ENCODE measurements at regions not wholly inside any gene's neighbourhood (a gene's known extent, or its start where the extent isn't known, plus 50 kb on each side); places are given as distances from the start of the nearest gene placed in this dataset.
"Not testable (repeated sequence)": the region's sequence is repeated elsewhere in the genome, so short reads cannot be mapped to it uniquely, and the experiment has no call there.

GRCh38 chr2:89985650-89986049 lies 1294.2 kb downstream of the RPIA start:
- H3K9me1 ChIP-seq (ENCODE audit: insufficient read depth, low read length); H4K91ac ChIP-seq (ENCODE audit: insufficient read depth, low read depth, low read length); H3K14ac ChIP-seq (replicated peaks; ENCODE audit: low read depth, low read length); ATAC-seq (ENCODE audit: low read depth); H3K9me3 ChIP-seq (ENCODE audit: control insufficient read depth, insufficient read depth, low read length); CTCF ChIA-PET; H3K27me3 ChIP-seq (ENCODE audit: control insufficient read depth, insufficient read depth, low read length); H2BK5ac ChIP-seq (ENCODE audit: low read depth, low read length, poor library complexity, severe bottlenecking); H3K27ac ChIP-seq (ENCODE audit: insufficient read depth, low read length); H3K9ac ChIP-seq (ENCODE audit: low read depth, low read length); POLR2A ChIA-PET (ENCODE audit: unreplicated experiment); H3K4me2 ChIP-seq (ENCODE audit: low read depth, low read length); H2AK9ac ChIP-seq (replicated peaks; ENCODE audit: low read depth, low read length, poor library complexity); H4K20me1 ChIP-seq (ENCODE audit: insufficient read depth, low read length); H3K56ac ChIP-seq (ENCODE audit: extremely low read depth, insufficient read depth, low read length); H4K5ac ChIP-seq (ENCODE audit: low read depth, low read length); H2BK120ac ChIP-seq (ENCODE audit: low read depth, low read length); H2BK20ac ChIP-seq (ENCODE audit: low read depth, low read length); in situ Hi-C loops (cut with MboI; ENCODE audit: low sequenced_read_pairs); H3K23ac ChIP-seq (ENCODE audit: low read depth, low read length); H3K4me1 ChIP-seq (ENCODE audit: control insufficient read depth, insufficient read depth, low read length); H2AFZ ChIP-seq (replicated peaks; ENCODE audit: low read length, poor library complexity); H2BK15ac ChIP-seq (ENCODE audit: low read depth, low read length); DNase-seq; H3K4me3 ChIP-seq (ENCODE audit: insufficient read depth, low read depth, low read length); dilution Hi-C loops (cut with HindIII; ENCODE audit: low sequenced_read_pairs, unreplicated experiment); H3K18ac ChIP-seq (ENCODE audit: low read depth, low read length); H4K8ac ChIP-seq (ENCODE audit: low read depth in 2 of 2, low read length in 2 of 2); H3K36me3 ChIP-seq (ENCODE audit: control insufficient read depth, insufficient read depth, low read length); BruUV-seq (replicated peaks); H3K79me1 ChIP-seq (ENCODE audit: low read depth in 1 of 2, low read length in 2 of 2); H2AK5ac ChIP-seq (ENCODE audit: low read depth, low read length); H3K4ac ChIP-seq (ENCODE audit: low read depth, low read length); intact Hi-C loops (cut with micrococcal nuclease): not testable (repeated sequence)
- no CpG with 5 or more reads among the region's 3 CpGs for WGBS, 2 experiments (ENCODE audit: extremely low coverage in 2 of 2, insufficient read length in 1 of 2)

- H2AK5ac ChIP-seq (ENCODE audit: low read depth, low read length); H3K9me1 ChIP-seq (ENCODE audit: insufficient read depth, low read length); H3K27me3 ChIP-seq (ENCODE audit: control insufficient read depth, insufficient read depth, low read length); CTCF ChIA-PET; intact Hi-C loops (cut with micrococcal nuclease); H3K4me3 ChIP-seq (ENCODE audit: insufficient read depth, low read depth, low read length); H3K9me3 ChIP-seq (ENCODE audit: control insufficient read depth, insufficient read depth, low read length); H3K4me1 ChIP-seq (ENCODE audit: control insufficient read depth, insufficient read depth, low read length); H2BK120ac ChIP-seq (ENCODE audit: low read depth, low read length); H2AFZ ChIP-seq (replicated peaks; ENCODE audit: low read length, poor library complexity); H3K9ac ChIP-seq (ENCODE audit: low read depth, low read length); dilution Hi-C loops (cut with HindIII; ENCODE audit: low sequenced_read_pairs, unreplicated experiment); H3K23ac ChIP-seq (ENCODE audit: low read depth, low read length); H3K18ac ChIP-seq (ENCODE audit: low read depth, low read length); ATAC-seq (ENCODE audit: low read depth); H2BK5ac ChIP-seq (ENCODE audit: low read depth, low read length, poor library complexity, severe bottlenecking); POLR2A ChIA-PET (ENCODE audit: unreplicated experiment); H3K14ac ChIP-seq (replicated peaks; ENCODE audit: low read depth, low read length); H2BK20ac ChIP-seq (ENCODE audit: low read depth, low read length); H2AK9ac ChIP-seq (replicated peaks; ENCODE audit: low read depth, low read length, poor library complexity); H4K5ac ChIP-seq (ENCODE audit: low read depth, low read length); H4K20me1 ChIP-seq (ENCODE audit: insufficient read depth, low read length); in situ Hi-C loops (cut with MboI; ENCODE audit: low sequenced_read_pairs); H3K36me3 ChIP-seq (ENCODE audit: control insufficient read depth, insufficient read depth, low read length); H4K8ac ChIP-seq (ENCODE audit: low read depth in 2 of 2, low read length in 2 of 2); H3K4ac ChIP-seq (ENCODE audit: low read depth, low read length); H3K4me2 ChIP-seq (ENCODE audit: low read depth, low read length); H2BK15ac ChIP-seq (ENCODE audit: low read depth, low read length); DNase-seq; H4K91ac ChIP-seq (ENCODE audit: insufficient read depth, low read depth, low read length); H3K79me1 ChIP-seq (ENCODE audit: low read depth in 1 of 2, low read length in 2 of 2); H3K27ac ChIP-seq (ENCODE audit: insufficient read depth, low read length); BruUV-seq (replicated peaks); H3K56ac ChIP-seq (ENCODE audit: extremely low read depth, insufficient read depth, low read length): not testable (repeated sequence)
- WGBS, 2 experiments (ENCODE audit: extremely low coverage in 2 of 2, insufficient read length in 1 of 2) = no CpG with 5 or more reads among the region's 4 CpGs
Observed at GRCh38 chr2:89986532-89986931, 1295.1 kb downstream of the RPIA start.
